GM12872 (cell line): ENCODE measurements at regions not wholly inside any gene's neighbourhood (a gene's known extent, or its start where the extent isn't known, plus 50 kb on each side); places are given as distances from the start of the nearest gene placed in this dataset.

ENCODE experiments used
- TF ChIP-seq, protein P1 (sequence below): IDR thresholded peaks from 3 replicates; pipeline ENCODE4 v1.5.1; 2011; ENCODE audit warnings: low read depth, mild to moderate bottlenecking, low read length, moderate library complexity; ENCODE audit not compliant: insufficient read depth

GRCh38 chr6:86016567-86016966 is 373.9 kb upstream of the SYNCRIP start:
- TF ChIP-seq, protein P1, sequence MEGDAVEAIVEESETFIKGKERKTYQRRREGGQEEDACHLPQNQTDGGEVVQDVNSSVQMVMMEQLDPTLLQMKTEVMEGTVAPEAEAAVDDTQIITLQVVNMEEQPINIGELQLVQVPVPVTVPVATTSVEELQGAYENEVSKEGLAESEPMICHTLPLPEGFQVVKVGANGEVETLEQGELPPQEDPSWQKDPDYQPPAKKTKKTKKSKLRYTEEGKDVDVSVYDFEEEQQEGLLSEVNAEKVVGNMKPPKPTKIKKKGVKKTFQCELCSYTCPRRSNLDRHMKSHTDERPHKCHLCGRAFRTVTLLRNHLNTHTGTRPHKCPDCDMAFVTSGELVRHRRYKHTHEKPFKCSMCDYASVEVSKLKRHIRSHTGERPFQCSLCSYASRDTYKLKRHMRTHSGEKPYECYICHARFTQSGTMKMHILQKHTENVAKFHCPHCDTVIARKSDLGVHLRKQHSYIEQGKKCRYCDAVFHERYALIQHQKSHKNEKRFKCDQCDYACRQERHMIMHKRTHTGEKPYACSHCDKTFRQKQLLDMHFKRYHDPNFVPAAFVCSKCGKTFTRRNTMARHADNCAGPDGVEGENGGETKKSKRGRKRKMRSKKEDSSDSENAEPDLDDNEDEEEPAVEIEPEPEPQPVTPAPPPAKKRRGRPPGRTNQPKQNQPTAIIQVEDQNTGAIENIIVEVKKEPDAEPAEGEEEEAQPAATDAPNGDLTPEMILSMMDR = no peak

DNA sequence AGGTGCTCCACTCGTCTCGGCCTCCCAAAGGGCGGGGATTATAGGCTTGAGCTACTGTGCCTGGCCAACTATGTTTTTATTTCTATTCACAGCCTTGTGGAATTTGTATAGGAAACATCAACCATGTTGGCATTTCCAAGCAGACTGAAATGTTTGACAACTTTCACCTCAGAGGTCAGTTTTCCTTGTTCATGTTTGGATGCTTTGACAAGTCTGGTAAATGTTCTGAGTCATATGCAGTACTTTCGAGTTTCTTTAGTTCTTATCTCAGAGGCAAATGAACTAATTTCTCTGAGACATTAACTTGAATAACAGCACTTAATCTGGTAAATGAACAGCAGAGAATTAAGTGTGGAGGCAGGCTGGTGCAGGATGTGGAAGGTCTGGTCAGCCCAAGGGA is 373.4 kb upstream of the SYNCRIP start:
- TF ChIP-seq, protein P1 = no peak

DNA sequence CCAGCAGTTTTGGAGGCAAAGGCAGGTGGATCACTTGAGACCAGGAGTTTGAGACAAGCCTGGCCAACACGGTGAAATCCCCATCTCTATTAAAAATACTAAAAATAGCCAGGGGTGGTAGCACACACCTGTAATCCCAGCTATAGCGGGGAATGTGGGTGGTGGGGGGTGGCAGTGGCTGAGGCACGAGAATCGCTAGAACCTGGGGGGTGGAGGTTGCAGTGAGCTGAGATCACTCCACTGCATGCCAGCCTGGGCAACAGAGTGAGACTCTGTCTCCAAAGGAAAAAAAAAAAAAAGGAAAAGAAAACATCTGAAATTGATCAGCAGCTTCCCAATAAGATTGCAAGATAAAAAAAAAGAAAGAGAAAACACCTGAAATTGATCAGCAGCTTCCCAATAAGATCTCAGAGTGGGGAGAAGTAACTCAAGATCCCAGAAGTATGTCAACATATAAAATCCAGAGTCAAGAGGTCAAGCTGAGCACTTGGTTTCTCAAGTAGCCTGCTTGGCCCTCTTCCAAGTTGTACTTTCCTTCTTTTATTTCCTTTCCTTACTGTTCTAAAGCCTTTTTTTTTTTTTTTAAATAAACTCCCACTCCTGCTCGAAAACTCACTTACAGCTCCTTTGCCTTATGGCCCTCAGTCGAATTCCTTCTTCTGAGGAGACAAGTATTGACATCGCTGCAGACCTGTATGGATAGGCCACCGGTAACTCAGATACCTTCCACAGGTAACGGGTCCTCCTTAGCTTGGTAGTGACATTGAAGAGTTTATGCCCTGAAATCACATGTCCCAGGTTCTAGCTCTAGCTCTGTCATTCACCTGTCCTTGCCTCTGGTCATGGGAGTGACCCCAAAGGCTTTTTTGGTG is 368.5 kb upstream of the SYNCRIP start:
- TF ChIP-seq, protein P1 = no peak

GRCh38 chr6:85997206-85997605 is 354.5 kb upstream of the SYNCRIP start:
- TF ChIP-seq, protein P1 = no peak

DNA sequence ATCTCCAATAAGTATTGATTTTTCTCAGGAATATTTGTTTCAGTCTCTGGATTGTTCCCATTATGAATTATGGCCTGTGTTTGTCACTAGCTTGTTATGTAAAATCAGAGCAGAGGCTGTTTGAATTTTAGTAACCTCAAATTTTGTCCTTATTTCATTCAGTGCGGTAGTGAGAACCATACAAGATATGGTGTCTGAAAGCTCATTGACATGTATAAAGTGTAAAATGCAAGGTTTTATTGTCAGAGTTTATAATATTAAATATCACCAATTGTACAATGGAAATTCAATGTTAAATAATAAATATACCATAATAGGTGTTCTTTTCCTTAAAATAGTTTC is 353.3 kb upstream of the SYNCRIP start:
- TF ChIP-seq, protein P1 = no peak

DNA sequence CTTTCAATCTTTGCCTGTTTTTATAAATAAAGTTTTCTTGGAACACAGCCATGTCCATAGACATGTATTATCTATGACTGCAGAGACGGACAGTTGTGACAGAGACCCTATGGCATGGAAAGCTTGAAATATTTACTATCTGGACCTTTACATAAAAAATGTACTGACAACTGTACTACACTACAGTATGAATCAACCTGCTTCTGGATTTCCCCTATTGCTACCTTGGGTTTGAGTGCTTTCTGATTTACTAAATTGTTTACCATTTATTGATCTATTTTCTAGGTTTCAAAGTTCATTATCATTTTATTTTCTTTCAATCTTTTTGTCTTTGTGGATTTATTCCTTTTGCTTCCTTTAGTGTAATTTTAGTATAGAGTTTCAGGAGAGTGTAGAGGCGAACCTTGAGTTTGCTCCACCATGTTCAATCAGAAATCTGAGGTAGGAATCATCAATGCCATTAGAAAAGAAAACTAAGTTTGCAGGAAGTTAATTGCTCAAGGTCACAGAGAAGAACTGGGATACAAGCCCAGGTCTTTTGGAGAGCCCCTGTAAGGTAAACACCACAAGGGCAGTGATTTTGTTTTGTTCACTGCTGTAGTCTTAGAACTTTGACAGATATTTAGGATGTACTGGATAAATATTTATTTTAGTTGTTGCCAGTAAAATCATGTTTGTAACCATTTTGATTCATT is 352.8 kb upstream of the SYNCRIP start:
- TF ChIP-seq, protein P1 = no peak

- TF ChIP-seq, protein P1 = no peak
Measured at GRCh38 chr6:85986681-85987080, 344.0 kb upstream of the SYNCRIP start.
